ENCODE measurements at regions not wholly inside any gene's neighbourhood (a gene's known extent, or its start where the extent isn't known, plus 50 kb on each side); places are given as distances from the start of the nearest gene placed in this dataset.
A peak's percentile ranks its signal among the peaks of the same experiment; 100 is the strongest.

DNA sequence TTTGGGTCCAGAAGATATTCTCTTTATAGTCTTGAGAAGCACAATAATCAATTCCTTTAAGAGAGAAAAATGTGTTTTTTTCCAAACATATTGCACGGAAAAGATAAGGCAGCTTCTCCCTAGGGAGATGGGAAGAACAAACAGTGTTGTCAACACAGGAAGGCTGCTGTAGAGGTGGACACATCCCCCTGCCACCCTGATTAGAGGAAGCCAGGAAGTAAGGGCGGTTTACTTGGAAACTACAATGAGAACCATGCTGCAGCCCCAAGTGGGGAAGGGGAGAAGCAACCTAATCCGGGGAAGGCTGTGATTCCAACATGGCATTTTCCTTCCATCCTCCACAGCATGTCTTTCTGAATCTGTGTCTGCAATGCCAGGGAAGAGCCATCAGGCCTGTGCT lies 256.9 kb upstream of the TGFBR2 start:
- no peak overlapping the region for H3K27ac ChIP-seq

DNA sequence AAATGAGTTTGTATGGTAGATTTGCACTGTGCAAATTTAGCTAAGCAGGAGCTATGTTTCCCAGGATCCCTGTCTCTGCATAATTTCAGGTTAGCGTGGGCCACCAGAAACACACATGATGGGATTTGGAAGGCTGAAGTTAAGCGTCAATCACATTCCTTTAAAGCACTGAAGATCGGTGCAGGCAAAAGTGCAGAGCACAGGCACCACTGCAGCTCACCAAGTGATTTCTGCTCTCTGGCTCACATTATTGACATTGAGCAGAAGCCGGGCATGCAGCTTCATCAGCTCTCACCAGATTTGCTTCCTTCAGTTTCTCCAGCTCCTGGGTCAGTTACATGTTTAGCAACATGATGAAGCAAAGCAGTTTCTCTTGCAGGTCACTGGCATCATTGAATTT lies 256.4 kb upstream of the TGFBR2 start:
- no peak overlapping the region for H3K27ac ChIP-seq
- TF ChIP-seq, protein P1, sequence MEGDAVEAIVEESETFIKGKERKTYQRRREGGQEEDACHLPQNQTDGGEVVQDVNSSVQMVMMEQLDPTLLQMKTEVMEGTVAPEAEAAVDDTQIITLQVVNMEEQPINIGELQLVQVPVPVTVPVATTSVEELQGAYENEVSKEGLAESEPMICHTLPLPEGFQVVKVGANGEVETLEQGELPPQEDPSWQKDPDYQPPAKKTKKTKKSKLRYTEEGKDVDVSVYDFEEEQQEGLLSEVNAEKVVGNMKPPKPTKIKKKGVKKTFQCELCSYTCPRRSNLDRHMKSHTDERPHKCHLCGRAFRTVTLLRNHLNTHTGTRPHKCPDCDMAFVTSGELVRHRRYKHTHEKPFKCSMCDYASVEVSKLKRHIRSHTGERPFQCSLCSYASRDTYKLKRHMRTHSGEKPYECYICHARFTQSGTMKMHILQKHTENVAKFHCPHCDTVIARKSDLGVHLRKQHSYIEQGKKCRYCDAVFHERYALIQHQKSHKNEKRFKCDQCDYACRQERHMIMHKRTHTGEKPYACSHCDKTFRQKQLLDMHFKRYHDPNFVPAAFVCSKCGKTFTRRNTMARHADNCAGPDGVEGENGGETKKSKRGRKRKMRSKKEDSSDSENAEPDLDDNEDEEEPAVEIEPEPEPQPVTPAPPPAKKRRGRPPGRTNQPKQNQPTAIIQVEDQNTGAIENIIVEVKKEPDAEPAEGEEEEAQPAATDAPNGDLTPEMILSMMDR (conservative IDR thresholded peaks at IDR 0.05), result no peak

More for the DNA sequence above, 256.9 kb upstream of the TGFBR2 start:
- TF ChIP-seq, protein P1 (conservative IDR thresholded peaks at IDR 0.05), result no peak

DNA sequence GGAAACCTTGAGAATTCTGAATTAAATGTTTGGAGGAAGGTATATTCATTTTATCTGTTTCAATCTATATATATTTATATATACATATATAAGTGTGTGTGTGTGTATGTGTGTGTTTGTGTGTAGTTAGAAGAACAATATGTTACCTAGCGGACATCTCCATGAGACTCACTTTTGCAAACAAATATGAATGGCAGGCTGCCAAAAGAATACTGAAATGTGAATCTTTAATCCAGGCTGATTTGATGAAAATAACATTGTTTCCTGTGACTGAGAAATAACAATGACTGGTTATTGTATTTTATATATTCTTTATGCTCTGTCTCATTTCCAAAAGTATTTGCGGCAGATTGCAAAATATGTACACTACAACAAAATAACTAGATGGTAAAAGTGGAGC lies 255.5 kb upstream of the TGFBR2 start:
- TF ChIP-seq, protein P1 (conservative IDR thresholded peaks at IDR 0.05), result no peak
- H3K27ac ChIP-seq, result no peak overlapping the region

DNA sequence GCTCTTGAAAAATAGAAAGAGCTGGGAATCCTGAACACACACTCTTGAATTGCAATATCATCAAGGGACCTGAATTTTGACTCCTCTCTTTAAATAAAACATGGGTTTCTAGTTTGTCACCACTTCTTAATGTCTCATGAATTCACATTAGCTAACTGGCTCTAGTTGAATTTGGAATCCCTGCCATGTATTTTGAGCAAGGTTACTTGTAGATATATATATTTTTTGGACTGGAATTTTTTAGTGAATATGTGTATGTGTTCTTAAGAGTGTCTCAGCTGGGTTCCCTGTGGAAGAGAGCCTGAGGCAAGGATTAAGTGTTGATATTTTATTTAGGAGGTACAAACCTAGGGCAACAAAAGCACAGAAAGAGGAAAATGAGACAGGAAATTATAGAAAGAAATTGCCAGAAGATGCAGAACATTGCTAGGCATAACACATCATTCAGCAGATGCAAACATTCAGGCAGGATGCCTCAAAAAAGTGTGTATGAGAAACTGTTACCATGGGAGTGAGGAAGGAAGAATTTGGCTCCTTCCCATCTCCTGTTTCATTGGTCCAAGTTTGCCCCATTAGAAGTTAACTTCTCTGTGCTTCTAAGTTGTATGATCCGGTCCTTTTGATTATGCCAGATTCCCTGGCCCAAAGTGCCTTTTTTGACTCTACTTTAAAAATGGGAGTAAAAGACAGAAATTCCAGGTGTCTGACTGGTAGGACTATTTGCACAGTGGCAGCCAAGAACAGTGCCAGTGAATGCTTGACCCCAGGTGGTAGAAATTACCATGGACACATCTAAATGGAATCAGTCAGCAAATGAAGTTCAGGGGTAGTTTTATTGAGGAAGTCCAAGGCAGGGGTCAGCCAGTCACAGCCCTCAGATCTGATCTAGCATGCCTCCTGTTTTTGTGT lies 253.7 kb upstream of the TGFBR2 start:
- no peak overlapping the region for H3K27ac ChIP-seq

DNA sequence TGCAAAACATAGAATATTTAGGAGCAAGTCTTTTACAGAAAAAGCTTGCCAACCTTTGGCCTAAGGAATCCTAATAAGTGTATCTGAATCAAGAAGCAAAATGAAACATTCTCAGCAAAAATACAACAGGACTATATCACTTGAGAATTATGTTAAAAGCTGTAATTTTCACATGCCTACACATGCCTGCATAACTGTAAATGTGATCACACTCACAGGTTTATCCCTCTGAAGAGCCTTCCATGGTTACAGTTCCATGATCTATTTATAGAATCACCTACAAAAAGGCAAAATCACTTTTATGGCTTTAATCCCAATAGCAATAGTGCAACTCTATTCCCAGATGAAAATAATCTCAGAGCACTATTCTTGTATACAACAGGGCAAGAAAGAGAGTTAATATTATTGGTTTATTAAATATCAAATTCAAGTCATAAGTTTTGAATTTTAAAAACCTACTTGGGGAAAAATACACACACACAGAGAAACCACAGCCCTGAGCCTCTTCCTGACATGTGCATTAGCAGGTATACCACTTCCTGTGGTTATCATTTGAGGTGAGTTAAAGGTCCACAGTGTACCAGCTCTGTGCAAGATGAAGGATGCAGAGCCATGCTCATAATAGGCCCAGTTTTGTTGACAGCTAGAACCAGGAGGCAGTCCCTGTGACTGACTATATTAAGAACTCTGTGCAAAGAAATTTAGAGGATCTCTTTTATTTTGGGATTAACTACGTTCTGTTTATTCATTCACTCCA lies 252.5 kb upstream of the TGFBR2 start:
- TF ChIP-seq, protein P1 (conservative IDR thresholded peaks at IDR 0.05), result no peak
- H3K27ac ChIP-seq, result peak overlapping the region; percentile 82

More for the DNA sequence above, 253.7 kb upstream of the TGFBR2 start:
- TF ChIP-seq, protein P1 (conservative IDR thresholded peaks at IDR 0.05), result no peak

DNA sequence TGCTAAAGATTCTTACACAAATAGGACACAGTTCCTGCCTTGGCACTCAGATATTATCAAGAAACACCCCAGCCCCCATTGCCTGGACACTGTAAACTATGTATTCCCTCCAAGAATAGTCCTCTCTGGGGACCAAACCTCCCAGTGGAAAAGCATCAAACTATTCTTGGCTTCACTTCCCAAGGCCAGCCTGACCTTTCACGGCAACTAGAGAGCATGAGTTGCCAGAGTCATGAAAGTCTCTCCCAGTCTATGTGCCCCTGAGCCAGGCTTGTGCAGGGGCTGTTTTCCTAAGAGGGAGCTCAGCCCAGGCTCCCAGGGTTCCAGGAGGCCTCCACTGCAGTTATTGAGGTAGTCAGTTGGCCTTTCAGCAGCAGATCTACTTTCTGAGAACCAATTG lies 251.9 kb upstream of the TGFBR2 start:
- H3K27ac ChIP-seq, result peak overlapping the region; percentile 82
- TF ChIP-seq, protein P1 (conservative IDR thresholded peaks at IDR 0.05), result no peak

DNA sequence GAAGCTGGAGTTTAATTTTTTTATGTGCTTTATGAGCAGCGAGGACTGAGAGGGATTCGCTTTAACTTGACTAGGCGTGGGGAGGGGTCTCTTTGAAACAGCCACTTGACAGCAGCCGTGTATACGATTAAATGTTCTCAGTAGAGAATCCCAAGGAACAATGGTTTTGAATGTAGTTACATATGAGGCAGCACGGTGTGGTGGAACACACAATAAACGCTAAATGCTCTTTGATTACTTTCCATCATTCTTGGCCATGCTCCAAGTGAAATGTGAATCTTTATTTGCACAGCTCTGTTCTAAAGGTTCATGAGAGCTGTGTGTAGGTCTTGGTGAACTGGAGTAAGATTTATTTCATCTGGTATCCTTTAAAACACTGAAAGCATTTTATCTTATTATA lies 251.4 kb upstream of the TGFBR2 start:
- TF ChIP-seq, protein P1 (conservative IDR thresholded peaks at IDR 0.05), result no peak
- H3K27ac ChIP-seq, result peak overlapping the region; percentile 82

All from VCaP (cell line).